ENCODE measurements at regions not wholly inside any gene's neighbourhood (a gene's known extent, or its start where the extent isn't known, plus 50 kb on each side); places are given as distances from the start of the nearest gene placed in this dataset.
"Not testable (repeated sequence)": the region's sequence is repeated elsewhere in the genome, so short reads cannot be mapped to it uniquely, and the experiment has no call there.

DNA sequence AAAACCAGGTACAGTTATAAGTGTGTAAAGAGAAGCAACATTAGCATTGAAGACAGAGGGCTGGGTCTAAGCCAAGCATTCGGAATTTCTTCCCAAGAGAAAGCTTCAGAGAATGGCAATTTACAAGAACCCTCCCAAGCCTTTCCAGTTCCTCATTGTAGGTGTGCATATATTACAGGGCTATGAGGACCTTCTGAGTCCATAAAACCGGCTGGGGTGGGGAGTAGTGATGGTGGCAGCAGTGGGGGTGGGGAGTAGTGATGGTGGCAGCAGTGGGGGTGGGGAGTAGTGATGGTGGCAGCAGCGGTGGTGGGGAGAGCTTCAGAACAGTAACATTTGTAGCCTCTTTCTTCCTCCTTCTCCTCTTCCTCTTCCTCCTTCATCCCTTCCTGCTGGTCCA lies 368.7 kb upstream of the UMPS start:
- DNase-seq (ENCODE audit: low read depth in 2 of 2) = no peak

GRCh38 chr3:124362455-124362854 lies 367.8 kb upstream of the UMPS start:
- no peak for DNase-seq (ENCODE audit: low read depth in 2 of 2)

- no peak for DNase-seq (ENCODE audit: low read depth in 2 of 2)
Measured at GRCh38 chr3:124363476-124363875, 366.8 kb upstream of the UMPS start.

GRCh38 chr3:124364317-124365020 lies 365.8 kb upstream of the UMPS start:
- no peak for DNase-seq (ENCODE audit: low read depth in 2 of 2)

DNA sequence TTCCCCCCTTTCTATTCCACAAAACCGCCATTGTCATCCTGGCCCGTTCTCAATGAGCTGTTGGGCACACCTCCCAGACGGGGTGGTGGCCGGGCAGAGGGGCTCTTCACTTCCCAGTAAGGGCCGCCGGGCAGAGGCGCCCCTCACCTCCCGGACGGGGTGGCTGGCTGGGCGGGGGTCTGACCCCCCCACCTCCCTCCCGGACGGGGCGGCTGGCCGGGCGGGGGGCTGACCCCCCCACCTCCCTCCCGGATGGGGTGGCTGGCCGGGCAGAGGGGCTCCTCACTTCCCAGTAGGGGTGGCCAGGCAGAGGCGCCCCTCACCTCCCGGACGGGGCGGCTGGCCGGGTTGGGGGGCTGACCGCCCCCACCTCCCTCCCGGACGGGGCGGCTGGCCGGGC lies 363.6 kb upstream of the UMPS start:
- DNase-seq (ENCODE audit: low read depth in 2 of 2) = not testable (repeated sequence)

DNA sequence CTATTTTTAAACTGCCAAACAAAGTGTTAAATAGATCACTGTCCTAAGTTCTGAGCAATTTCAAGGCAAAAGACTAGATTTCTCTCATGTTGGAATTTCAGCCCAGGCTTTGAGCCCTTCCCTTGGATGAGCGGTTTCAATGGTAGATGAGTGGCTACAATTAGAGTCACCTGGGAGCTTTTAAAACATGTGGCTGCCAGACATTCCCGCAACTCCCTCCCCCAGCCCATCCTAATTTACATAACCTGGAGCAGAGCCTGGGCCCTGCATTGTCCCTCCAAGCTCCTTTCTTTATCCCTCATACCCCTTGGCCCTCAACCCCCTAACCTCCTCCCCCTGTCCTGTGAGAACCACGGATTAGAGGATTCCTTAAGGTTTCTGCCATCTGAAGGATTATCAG lies 357.5 kb upstream of the UMPS start:
- no peak for DNase-seq (ENCODE audit: low read depth in 2 of 2)

- no peak for DNase-seq (ENCODE audit: low read depth in 2 of 2)
Measured at GRCh38 chr3:124373524-124373923, 356.7 kb upstream of the UMPS start.

GRCh38 chr3:124374583-124374982 lies 355.7 kb upstream of the UMPS start:
- DNase-seq (ENCODE audit: low read depth in 2 of 2) = no peak

DNA sequence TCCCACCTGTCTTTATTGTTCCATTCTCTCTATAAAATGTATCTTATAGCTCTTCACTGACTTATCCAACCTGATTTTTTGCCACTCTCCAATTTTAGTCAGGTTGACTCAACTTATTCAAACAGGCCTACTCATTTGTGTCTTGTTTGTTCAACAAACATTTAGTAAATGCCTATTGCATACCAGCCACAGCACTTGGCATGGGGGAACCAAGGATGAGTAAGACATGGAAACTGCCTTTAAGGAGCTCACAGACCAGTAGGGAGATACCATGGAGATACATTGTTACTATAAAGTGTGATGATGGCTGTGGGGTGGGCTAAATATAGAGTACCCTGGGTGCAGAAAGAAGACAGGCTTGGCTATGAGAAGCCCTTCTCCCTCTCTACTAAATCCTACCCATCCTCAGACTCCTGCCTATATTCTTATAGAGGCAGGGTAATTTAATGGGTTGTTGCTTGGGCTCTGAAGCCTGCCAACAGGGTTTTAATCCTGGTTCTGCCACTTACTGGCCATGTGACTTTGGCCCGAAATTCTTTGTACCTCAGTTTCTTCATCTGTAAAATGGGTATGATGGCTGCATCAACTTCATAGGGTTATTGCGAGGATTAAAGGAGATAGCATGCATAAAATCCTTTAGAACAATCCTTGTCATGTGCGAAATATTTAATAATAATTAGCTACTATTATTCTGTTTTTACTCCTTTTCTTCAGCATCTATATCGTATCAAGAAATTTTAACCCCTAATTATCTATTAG lies 348.5 kb upstream of the UMPS start:
- DNase-seq (ENCODE audit: low read depth in 2 of 2) = no peak

- DNase-seq (ENCODE audit: low read depth in 2 of 2) = no peak
Measured at GRCh38 chr3:124383051-124383450, 347.2 kb upstream of the UMPS start.

DNA sequence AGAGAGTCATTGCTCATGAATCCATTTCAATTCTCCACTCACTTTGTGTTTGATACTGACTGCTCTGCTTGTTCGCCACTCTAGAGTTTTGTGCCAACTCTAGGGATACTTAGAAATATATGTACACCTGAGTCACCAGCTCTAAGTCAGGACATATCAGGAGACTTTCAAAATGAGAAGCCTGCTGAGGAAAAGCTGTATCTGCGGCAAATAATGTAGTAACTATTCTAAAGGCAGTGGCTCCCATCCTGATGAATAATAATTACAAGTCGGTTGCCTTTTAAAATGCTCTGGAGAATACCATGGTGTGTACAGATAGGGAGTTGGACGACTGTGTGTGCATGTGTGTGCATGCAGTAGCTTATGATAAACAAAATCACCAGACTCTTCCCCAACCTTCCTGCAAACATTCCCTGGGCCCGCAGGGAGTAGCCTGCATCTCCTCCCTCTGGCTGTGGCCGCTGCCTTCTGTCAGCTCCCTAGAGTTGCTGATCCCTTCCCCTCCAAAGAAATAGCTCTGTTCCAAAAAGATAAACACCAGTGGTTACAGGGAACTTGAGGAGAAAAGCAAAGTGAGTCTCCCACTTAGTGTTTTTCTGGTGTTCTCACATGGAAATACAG lies 346.3 kb upstream of the UMPS start:
- DNase-seq (ENCODE audit: low read depth in 2 of 2) = no peak

- no peak for DNase-seq (ENCODE audit: low read depth in 2 of 2)
Measured at GRCh38 chr3:124384527-124384926, 345.7 kb upstream of the UMPS start.

- no peak for DNase-seq (ENCODE audit: low read depth in 2 of 2)
Measured at GRCh38 chr3:124385996-124386395, 344.3 kb upstream of the UMPS start.

DNA sequence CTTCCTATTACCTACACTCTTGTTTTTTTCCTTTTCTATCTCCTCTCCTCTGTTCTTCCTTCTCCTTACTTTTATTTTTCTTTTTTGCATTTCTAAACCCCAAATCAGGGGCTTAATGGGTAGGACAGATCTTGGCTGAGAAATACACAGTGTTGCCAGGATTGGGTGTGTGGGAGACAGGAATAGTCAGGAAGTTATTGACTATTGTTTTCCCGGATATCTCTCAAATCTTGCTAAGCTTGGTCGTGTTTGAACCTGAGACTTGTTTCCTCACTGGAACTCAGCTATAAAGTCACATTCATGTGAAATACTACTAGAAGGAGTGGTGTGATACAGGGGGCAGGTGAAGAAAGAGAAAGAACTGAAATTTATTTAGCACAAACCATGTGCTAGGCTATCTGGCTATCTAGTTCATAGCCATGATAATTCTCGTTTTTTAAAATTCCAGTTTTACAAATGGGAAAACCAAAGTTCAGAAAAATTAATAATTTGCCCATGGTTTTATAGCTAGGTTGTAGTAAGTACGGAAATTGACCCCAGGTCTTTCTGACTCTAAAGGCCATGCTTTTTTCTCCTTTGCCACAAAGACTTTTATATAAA lies 343.2 kb upstream of the UMPS start:
- no peak for DNase-seq (ENCODE audit: low read depth in 2 of 2)

GRCh38 chr3:124391774-124392173 lies 338.5 kb upstream of the UMPS start:
- no peak for DNase-seq (ENCODE audit: low read depth in 2 of 2)

GRCh38 chr3:124393340-124393739 lies 336.9 kb upstream of the UMPS start:
- no peak for DNase-seq (ENCODE audit: low read depth in 2 of 2)

DNA sequence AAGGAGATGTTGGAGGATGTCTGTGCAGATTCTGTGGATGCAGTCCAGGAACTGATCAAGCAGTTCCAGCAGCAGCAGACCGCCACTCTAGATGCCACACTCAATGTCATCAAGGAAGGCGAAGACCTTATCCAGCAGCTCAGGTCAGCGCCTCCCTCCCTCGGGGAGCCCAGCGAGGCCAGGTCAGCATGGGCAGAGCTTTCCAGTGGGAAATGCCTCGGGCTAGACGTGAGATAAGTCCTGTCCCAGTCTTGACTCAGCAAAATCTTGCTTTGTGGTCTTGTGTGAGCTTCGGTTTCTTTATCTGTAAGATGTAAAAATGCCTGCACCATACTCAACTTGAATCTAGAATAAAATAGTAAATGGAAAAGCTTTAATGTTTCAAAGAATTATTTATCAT lies 335.1 kb upstream of the UMPS start:
- no peak for DNase-seq (ENCODE audit: low read depth in 2 of 2)

DNA sequence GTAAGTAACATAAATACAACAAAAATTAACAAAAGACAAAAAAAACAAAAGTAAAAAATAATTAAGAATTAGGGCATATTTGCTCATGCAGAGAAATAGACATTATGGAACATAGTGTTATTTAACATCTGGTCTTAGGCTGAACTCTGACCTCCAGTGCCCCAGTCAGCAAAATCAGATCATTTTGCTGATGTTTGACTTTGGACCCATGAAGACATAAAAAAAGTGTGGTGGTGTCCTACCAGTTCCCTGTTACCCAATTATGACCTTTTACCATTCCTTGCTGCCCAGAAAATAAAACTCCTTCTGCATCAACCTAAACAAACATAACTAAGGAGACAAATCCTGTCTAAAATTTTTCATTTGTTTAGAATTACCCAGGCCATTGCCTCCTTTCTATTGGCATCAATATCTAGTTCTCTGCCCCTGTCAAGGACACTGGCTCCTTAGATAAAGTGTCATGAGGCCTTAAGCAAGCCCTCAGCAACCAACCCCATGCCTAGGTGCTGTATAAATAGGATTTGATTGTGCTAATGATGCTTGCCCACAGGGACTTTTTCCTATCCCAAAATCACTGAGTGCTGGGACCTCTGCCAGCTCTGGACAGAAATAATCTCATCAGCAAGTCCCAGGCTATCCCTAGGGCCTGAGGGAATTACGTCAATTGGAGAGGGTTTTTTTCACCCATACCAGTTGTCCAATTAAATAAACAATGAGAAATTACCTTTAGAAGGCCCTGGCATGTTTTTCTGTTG lies 334.5 kb upstream of the UMPS start:
- no peak for DNase-seq (ENCODE audit: low read depth in 2 of 2)

- no peak for DNase-seq (ENCODE audit: low read depth in 2 of 2)
Measured at GRCh38 chr3:124396339-124396950, 333.8 kb upstream of the UMPS start.

GRCh38 chr3:124397088-124397487 lies 333.2 kb upstream of the UMPS start:
- DNase-seq (ENCODE audit: low read depth in 2 of 2) = no peak

GRCh38 chr3:124398594-124398993 lies 331.7 kb upstream of the UMPS start:
- no peak for DNase-seq (ENCODE audit: low read depth in 2 of 2)

All from stimulated activated CD4-positive, alpha-beta T cell treated with anti-CD3 and anti-CD28 coated beads, Interleukin-1b, Interleukin-23, amount 100 ng/mL, for 1 hour (primary cell).